ENCODE measurements at regions not wholly inside any gene's neighbourhood (a gene's known extent, or its start where the extent isn't known, plus 50 kb on each side); places are given as distances from the start of the nearest gene placed in this dataset.

DNA sequence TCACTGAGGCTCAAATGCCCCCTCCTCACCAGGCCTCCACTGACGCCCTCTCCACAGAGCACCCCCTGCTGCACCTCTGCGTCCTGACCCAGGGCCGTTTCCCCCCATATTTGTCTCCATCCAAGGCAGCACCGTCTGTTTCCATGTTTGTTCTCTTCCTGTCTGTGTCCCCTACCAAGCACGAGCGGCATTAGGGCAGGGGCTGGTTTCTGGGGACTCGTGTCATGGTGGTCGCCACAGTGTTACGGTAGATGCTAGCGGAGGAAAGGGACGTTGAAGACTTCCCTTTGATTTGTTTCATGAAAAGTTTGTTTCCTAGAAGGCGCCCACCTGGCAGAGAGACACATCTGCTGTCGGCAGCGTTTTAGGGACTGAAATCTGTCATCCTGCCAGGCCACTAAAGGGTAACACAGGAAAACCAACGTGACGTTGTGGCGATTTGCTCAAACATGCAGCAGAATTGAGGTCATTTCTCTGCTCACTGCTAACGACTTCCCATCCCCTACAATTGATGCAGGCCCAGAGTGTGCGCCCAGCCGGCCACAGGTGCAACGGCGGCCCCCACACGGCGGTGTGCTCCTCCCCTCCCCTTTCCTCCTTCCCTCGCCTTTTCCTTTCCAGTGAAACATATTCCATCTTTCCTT lies 79.3 kb upstream of the IRX4 start:
- FAIRE-seq (no peak), ATAC-seq (no peak), DNase-seq (no peak)
- no peaks in the 10 kb centered on the region for H3K4me1 ChIP-seq
- H3K4me3 ChIP-seq: no peak overlapping the region
- no peaks in the 10 kb centered on the region for H3K36me3 ChIP-seq
- 79 to 80% methylated on average over 25 of the region's 25 CpGs for WGBS, 2 donors
- no peak overlapping the region for H3K27ac ChIP-seq
- H3K9me3 ChIP-seq: no peaks in the 10 kb centered on the region
- no peaks in the 10 kb centered on the region for H3K27me3 ChIP-seq
- TF ChIP-seq, protein P1, sequence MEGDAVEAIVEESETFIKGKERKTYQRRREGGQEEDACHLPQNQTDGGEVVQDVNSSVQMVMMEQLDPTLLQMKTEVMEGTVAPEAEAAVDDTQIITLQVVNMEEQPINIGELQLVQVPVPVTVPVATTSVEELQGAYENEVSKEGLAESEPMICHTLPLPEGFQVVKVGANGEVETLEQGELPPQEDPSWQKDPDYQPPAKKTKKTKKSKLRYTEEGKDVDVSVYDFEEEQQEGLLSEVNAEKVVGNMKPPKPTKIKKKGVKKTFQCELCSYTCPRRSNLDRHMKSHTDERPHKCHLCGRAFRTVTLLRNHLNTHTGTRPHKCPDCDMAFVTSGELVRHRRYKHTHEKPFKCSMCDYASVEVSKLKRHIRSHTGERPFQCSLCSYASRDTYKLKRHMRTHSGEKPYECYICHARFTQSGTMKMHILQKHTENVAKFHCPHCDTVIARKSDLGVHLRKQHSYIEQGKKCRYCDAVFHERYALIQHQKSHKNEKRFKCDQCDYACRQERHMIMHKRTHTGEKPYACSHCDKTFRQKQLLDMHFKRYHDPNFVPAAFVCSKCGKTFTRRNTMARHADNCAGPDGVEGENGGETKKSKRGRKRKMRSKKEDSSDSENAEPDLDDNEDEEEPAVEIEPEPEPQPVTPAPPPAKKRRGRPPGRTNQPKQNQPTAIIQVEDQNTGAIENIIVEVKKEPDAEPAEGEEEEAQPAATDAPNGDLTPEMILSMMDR (IDR thresholded peaks at IDR 0.05): no peak
- intact Hi-C loops (cut with DNase I): no loop called here

DNA sequence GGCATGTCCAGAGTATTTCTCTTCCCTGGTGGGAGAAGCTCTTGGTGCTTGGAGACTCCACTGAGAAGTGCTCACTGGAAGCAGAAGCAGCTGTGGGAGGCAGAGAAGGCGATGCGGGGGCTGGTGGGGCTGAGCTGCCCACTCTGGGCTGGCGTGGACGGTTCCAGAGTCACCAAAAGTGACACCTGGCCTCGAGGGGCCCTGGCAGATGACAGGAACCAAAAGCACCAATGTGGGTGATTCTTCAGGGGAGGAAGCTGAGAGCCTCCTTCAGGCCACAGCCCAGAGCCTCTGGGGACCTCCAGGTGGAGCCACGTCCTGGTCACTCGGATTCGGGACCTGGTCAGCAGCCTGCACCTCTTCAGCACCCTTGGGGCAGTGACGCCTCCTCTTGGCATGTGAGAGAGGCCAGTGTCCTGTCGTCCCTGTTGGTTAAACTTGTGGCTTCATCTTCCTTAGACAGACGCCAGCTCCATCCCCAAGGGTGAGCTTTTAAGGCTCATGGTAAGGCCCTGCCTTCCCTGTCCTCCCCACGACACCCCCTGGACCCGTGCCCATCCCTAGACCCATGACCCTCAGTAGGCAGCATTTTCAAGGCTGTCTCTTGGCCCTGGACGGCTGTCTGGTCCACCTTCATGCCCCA lies 78.7 kb upstream of the IRX4 start:
- no peaks in the 10 kb centered on the region for H3K27me3 ChIP-seq
- intact Hi-C loops (cut with DNase I): no loop called here
- no peak overlapping the region for H3K27ac ChIP-seq
- H3K4me3 ChIP-seq: no peak overlapping the region
- H3K9me3 ChIP-seq: no peaks in the 10 kb centered on the region
- WGBS, 2 donors: 79 to 89% methylated on average over 14 of the region's 14 CpGs
- H3K36me3 ChIP-seq: no peaks in the 10 kb centered on the region
- TF ChIP-seq, protein P1 (IDR thresholded peaks at IDR 0.05): no peak
- DNase-seq (no peak), FAIRE-seq (no peak), ATAC-seq (no peak)
- no peaks in the 10 kb centered on the region for H3K4me1 ChIP-seq

DNA sequence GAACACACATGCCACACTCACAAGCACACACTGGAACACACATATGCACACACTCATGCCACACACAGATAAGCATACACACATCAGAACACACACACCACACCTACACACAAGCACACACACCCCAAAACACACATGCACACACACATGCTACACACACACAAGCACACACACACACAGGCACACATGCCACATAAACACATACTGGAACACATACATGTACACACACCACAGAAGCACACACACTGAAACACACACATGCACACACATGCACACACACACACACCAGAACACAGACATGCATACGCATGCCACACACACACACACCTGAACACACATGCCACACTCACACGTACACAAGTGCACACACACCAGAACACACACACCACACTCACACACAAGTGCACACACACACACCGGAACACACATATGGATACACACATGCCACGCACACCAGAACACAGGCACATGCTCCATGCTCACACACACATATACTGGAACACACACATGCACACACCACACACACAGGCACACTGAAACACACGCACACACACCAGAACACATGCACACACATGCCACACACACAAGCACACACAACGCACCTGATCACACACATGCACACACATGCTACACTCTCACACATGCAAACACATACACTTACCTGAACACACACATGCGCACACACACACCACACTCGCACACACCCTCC lies 78.0 kb upstream of the IRX4 start:
- Histone ChIP-seq H3K4me3 (no peak overlapping the region), H3K36me3 (no peaks in the 10 kb centered on the region), H3K4me1 (no peaks in the 10 kb centered on the region), H3K27me3 (no peaks in the 10 kb centered on the region), H3K27ac (no peak overlapping the region), H3K9me3 (no peaks in the 10 kb centered on the region)
- TF ChIP-seq, protein P1 (IDR thresholded peaks at IDR 0.05): no peak
- no peak for ATAC-seq
- no peak for DNase-seq
- intact Hi-C loops (cut with DNase I): no loop called here
- no peak for FAIRE-seq
- WGBS, 2 donors: 93 to 96% methylated on average over 8 of the region's 8 CpGs

DNA sequence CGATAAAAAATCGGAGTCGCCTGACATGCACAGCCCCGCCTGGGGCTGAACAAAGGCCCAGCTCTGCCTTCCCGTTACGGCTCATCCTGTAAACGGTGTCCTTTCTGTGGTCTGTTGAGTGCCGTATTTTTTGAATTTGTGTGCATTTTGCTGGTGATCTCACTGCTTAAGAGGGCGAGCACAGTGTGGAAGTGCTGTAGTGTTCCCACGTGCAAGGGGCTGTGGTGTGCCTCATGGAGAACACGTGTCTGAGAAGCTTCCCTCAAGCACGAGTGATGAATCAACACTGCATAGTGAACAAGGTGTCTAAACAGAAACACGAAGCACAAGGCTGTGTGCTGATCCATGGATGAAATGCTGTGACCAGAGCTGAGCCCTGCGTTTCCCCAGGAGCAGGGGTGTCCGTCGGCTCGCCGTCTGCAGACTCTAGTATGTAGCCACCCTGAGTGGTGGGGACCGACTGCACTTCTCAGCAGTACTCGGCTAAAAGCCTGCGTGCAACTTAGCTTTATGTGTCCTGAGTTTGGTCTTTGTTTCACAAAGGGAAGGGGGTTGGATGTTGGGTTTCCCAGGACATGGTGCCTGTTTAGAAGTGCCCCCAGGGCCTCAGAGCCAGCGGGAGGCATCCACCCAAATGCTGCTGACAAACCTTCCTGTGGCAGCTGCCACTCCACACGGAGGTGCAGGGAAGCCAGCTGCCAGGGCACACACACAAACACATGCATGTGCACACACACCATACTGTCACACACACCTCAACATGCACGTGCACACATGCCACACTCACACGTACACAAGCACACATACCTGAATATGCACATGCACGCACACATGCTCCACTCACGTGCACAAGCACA lies 77.2 kb upstream of the IRX4 start:
- Histone ChIP-seq H3K9me3 (no peaks in the 10 kb centered on the region), H3K36me3 (no peaks in the 10 kb centered on the region), H3K27me3 (no peaks in the 10 kb centered on the region), H3K4me1 (no peaks in the 10 kb centered on the region), H3K27ac (no peak overlapping the region), H3K4me3 (no peak overlapping the region)
- intact Hi-C loops (cut with DNase I): no loop called here
- TF ChIP-seq, protein P1 (IDR thresholded peaks at IDR 0.05): no peak
- WGBS, 2 donors: 83 to 89% methylated on average over 27 of the region's 27 CpGs
- FAIRE-seq: no peak
- no peak for ATAC-seq
- no peak for DNase-seq
